Keratinocyte (primary cell): ENCODE measurements at regions not wholly inside any gene's neighbourhood (a gene's known extent, or its start where the extent isn't known, plus 50 kb on each side); places are given as distances from the start of the nearest gene placed in this dataset.

Source experiments
- DNase-seq: peaks from one replicate; pipeline ENCODE4 v3.0.0-alpha.2; 2011; ENCODE audit warnings: low read depth, missing footprints, low spot score
- FAIRE-seq: peaks from 2 replicates; lab custom pipeline; 2011; peaks lifted over from hg19 to GRCh38; lab: Jason Lieb, UNC
- H2AFZ ChIP-seq: 2 replicates; pipeline ENCODE4 v1.6.0; 2012; ENCODE audit warnings: low read length, control low read depth, inconsistent platforms; ENCODE audit not compliant: control insufficient read depth
- H3K27ac ChIP-seq: 2 replicates; pipeline ENCODE4 v1.5.1; 2011; ENCODE audit warnings: low read length; ENCODE audit not compliant: control insufficient read depth, insufficient read depth
- H3K27me3 ChIP-seq: 3 replicates; pipeline ENCODE4 v1.6.0; 2011; ENCODE audit warnings: low read length; ENCODE audit not compliant: control insufficient read depth, insufficient read depth; ENCODE audit errors: extremely low read depth
- H3K36me3 ChIP-seq, 2 experiments: 2 replicates in 1 of 2; 3 replicates in 1 of 2; pipeline ENCODE4 v1.5.1; 2011; ENCODE audit warnings: low read length in 2 of 2, mild to moderate bottlenecking in 1 of 2; ENCODE audit not compliant: control insufficient read depth in 2 of 2, insufficient read depth in 2 of 2; ENCODE audit errors: extremely low read depth in 1 of 2
- H3K4me1 ChIP-seq: 3 replicates; pipeline ENCODE4 v1.5.1; 2011; ENCODE audit warnings: low read length; ENCODE audit not compliant: control insufficient read depth, insufficient read depth; ENCODE audit errors: extremely low read depth
- H3K4me2 ChIP-seq: 3 replicates; pipeline ENCODE4 v1.6.0; 2011; ENCODE audit warnings: low read depth, low read length; ENCODE audit not compliant: control insufficient read depth, insufficient read depth; ENCODE audit errors: extremely low read depth
- H3K4me3 ChIP-seq, 3 experiments: fragments of 200-600 bp in 1 of 3; sonication (generic) in 1 of 3; 2 replicates in 2 of 3; 3 replicates in 1 of 3; pipeline ENCODE4 v1.5.1; 2011 to 2016; ENCODE audit warnings: low read length in 3 of 3, mild to moderate bottlenecking in 3 of 3, control low read depth in 2 of 3, inconsistent platforms in 1 of 3, low read depth in 1 of 3, mixed read lengths in 1 of 3, mixed run types in 1 of 3, moderate library complexity in 1 of 3; ENCODE audit not compliant: control insufficient read depth in 2 of 3, insufficient read depth in 2 of 3; ENCODE audit errors: extremely low read depth in 1 of 3
- H3K79me2 ChIP-seq: 2 replicates; pipeline ENCODE4 v1.6.0; 2012; ENCODE audit warnings: low read length; ENCODE audit not compliant: control insufficient read depth, insufficient read depth
- H3K9ac ChIP-seq: 3 replicates; pipeline ENCODE4 v1.6.0; 2011; ENCODE audit warnings: low read length; ENCODE audit not compliant: control insufficient read depth, insufficient read depth; ENCODE audit errors: extremely low read depth
- H3K9me1 ChIP-seq: 3 replicates; pipeline ENCODE4 v1.6.0; 2011; ENCODE audit warnings: low read length; ENCODE audit not compliant: control insufficient read depth, insufficient read depth; ENCODE audit errors: extremely low read depth
- H3K9me3 ChIP-seq: 2 replicates; pipeline ENCODE4 v1.5.1; 2012; ENCODE audit warnings: low read depth, low read length; ENCODE audit not compliant: control insufficient read depth
- H4K20me1 ChIP-seq: 3 replicates; pipeline ENCODE4 v1.6.0; 2011; ENCODE audit warnings: low read length; ENCODE audit not compliant: control insufficient read depth, insufficient read depth; ENCODE audit errors: extremely low read depth
- CTCF ChIP-seq, 3 experiments: IDR thresholded peaks in 1 of 3; conservative IDR thresholded peaks in 1 of 3; optimal IDR thresholded peaks in 1 of 3; 2 replicates in 2 of 3; 3 replicates in 1 of 3; pipeline versions ENCODE3 to v1.5.1; 2011; ENCODE audit warnings: low read length in 3 of 3, mild to moderate bottlenecking in 3 of 3, moderate library complexity in 2 of 3, control low read depth in 1 of 3, inconsistent platforms in 1 of 3; ENCODE audit not compliant: insufficient read depth in 2 of 3; ENCODE audit errors: extremely low read depth in 1 of 3
- EZH2 ChIP-seq: IDR thresholded peaks from one replicate; pipeline ENCODE4 v1.6.1; 2012; ENCODE audit warnings: inconsistent platforms, mild to moderate bottlenecking, low read length, moderate library complexity
- dilution Hi-C: fragments of 300-500 bp; cut with MboI; formaldehyde crosslinking; loops from one replicate; pipeline ENCODE4 v1.7.0; 2020; ENCODE audit warnings: low sequenced_read_pairs; ENCODE audit not compliant: extremely low pct_ligation_motif_present

GRCh38 chr17:15049795-15050160 is 215.3 kb downstream of the PMP22 start:
- dilution Hi-C loops = no loop called here
- H3K36me3 ChIP-seq = no peaks in the 10 kb centered on the region
- H3K4me3 ChIP-seq = no peak overlapping the region
- no peak overlapping the region for H3K9ac ChIP-seq
- no peak overlapping the region for H3K27ac ChIP-seq
- no peaks in the 10 kb centered on the region for H3K9me1 ChIP-seq
- H3K27me3 ChIP-seq = no peaks in the 10 kb centered on the region
- no peaks in the 10 kb centered on the region for H3K9me3 ChIP-seq
- no peak overlapping the region for H3K4me2 ChIP-seq
- H3K79me2 ChIP-seq = no peaks in the 10 kb centered on the region
- no peak overlapping the region for H2AFZ ChIP-seq
- no peak for TF ChIP-seq CTCF (optimal IDR thresholded peaks at IDR 0.05 in 1 of 3, IDR thresholded peaks at IDR 0.05 in 1 of 3, conservative IDR thresholded peaks at IDR 0.05 in 1 of 3; ENCODE audit: extremely low read depth in 1 of 3, insufficient read depth in 2 of 3, low read length in 3 of 3)
- no peak for TF ChIP-seq EZH2
- H3K4me1 ChIP-seq = no peaks in the 10 kb centered on the region
- DNase-seq (no peak), FAIRE-seq (no peak)
- H4K20me1 ChIP-seq = no peaks in the 10 kb centered on the region

GRCh38 chr17:15048933-15049794 is 216.0 kb downstream of the PMP22 start:
- Histone ChIP-seq H3K9me3 (no peaks in the 10 kb centered on the region), H3K4me1 (no peaks in the 10 kb centered on the region), H3K4me2 (no peak overlapping the region), H3K36me3 (no peaks in the 10 kb centered on the region), H3K4me3 (no peak overlapping the region), H2AFZ (no peak overlapping the region), H3K9me1 (no peaks in the 10 kb centered on the region), H3K9ac (no peak overlapping the region), H3K27ac (no peak overlapping the region), H4K20me1 (no peaks in the 10 kb centered on the region), H3K79me2 (no peaks in the 10 kb centered on the region), H3K27me3 (no peaks in the 10 kb centered on the region)
- dilution Hi-C loops = no loop called here
- no peak for FAIRE-seq
- no peak for DNase-seq
- TF ChIP-seq EZH2 = no peak
- no peak for TF ChIP-seq CTCF (optimal IDR thresholded peaks at IDR 0.05 in 1 of 3, IDR thresholded peaks at IDR 0.05 in 1 of 3, conservative IDR thresholded peaks at IDR 0.05 in 1 of 3; ENCODE audit: extremely low read depth in 1 of 3, insufficient read depth in 2 of 3, low read length in 3 of 3)
